ENCODE measurements at regions not wholly inside any gene's neighbourhood (a gene's known extent, or its start where the extent isn't known, plus 50 kb on each side); places are given as distances from the start of the nearest gene placed in this dataset.
"Not testable (repeated sequence)": the region's sequence is repeated elsewhere in the genome, so short reads cannot be mapped to it uniquely, and the experiment has no call there.

- no peak for DNase-seq
Measured at GRCh38 chr4:28241021-28241420, 1380.4 kb downstream of the STIM2 start.

GRCh38 chr4:28247805-28248204 lies 1387.2 kb downstream of the STIM2 start:
- no peak for DNase-seq

GRCh38 chr4:28248269-28248668 lies 1387.6 kb downstream of the STIM2 start:
- DNase-seq, result no peak

GRCh38 chr4:28250646-28251045 lies 1390.0 kb downstream of the STIM2 start:
- no peak for DNase-seq

- no peak for DNase-seq
Measured at GRCh38 chr4:28251831-28252230, 1391.2 kb downstream of the STIM2 start.

- no peak for DNase-seq
Measured at GRCh38 chr4:28254003-28254402, 1393.4 kb downstream of the STIM2 start.

- DNase-seq, result no peak
Measured at GRCh38 chr4:28256295-28256694, 1395.7 kb downstream of the STIM2 start.

GRCh38 chr4:28259951-28260350 lies 1399.3 kb downstream of the STIM2 start:
- no peak for DNase-seq

GRCh38 chr4:28267166-28267565 lies 1406.5 kb downstream of the STIM2 start:
- no peak for DNase-seq

- DNase-seq, result no peak
Measured at GRCh38 chr4:28269426-28269825, 1408.8 kb downstream of the STIM2 start.

- no peak for DNase-seq
Measured at GRCh38 chr4:28277931-28278330, 1417.3 kb downstream of the STIM2 start.

- DNase-seq, result no peak
Measured at GRCh38 chr4:28278676-28279075, 1418.0 kb downstream of the STIM2 start.

- DNase-seq, result no peak
Measured at GRCh38 chr4:28279249-28279648, 1418.6 kb downstream of the STIM2 start.

GRCh38 chr4:28286266-28286665 lies 1425.6 kb downstream of the STIM2 start:
- DNase-seq, result not testable (repeated sequence)

GRCh38 chr4:28287831-28288233 lies 1427.2 kb downstream of the STIM2 start:
- no peak for DNase-seq

- DNase-seq, result no peak
Measured at GRCh38 chr4:28296239-28296638, 1435.6 kb downstream of the STIM2 start.

GRCh38 chr4:28310926-28311325 lies 1450.3 kb downstream of the STIM2 start:
- DNase-seq, result no peak

- DNase-seq, result not testable (repeated sequence)
Measured at GRCh38 chr4:28312497-28312896, 1451.9 kb downstream of the STIM2 start.

- DNase-seq, result no peak
Measured at GRCh38 chr4:28313729-28314713, 1453.4 kb downstream of the STIM2 start.

- no peak for DNase-seq
Measured at GRCh38 chr4:28317221-28317620, 1456.6 kb downstream of the STIM2 start.

GRCh38 chr4:28334249-28334648 lies 1473.6 kb downstream of the STIM2 start:
- DNase-seq, result no peak

GRCh38 chr4:28341784-28342183 lies 1481.1 kb downstream of the STIM2 start:
- DNase-seq, result no peak

GRCh38 chr4:28350485-28350884 lies 1489.8 kb downstream of the STIM2 start:
- no peak for DNase-seq

GRCh38 chr4:28351102-28351501 lies 1490.5 kb downstream of the STIM2 start:
- no peak for DNase-seq

- DNase-seq, result no peak
Measured at GRCh38 chr4:28351826-28352225, 1491.2 kb downstream of the STIM2 start.
